ENCODE measurements at regions not wholly inside any gene's neighbourhood (a gene's known extent, or its start where the extent isn't known, plus 50 kb on each side); places are given as distances from the start of the nearest gene placed in this dataset.

GRCh38 chr15:36332896-36333295, 246.5 kb upstream of the CDIN1 start:
- FAIRE-seq (no peak), DNase-seq (ENCODE audit: low read depth) (no peak)
- Histone ChIP-seq H3K79me2 (ENCODE audit: insufficient read depth, low read length) (no peaks in the 10 kb centered on the region), H3K4me1 (ENCODE audit: insufficient read depth, low read length) (peaks cover 7% of the 10 kb centered on the region), H3K27ac (ENCODE audit: low read depth, low read length) (no peak overlapping the region), H3K36me3 (ENCODE audit: insufficient read depth, low read length) (no peaks in the 10 kb centered on the region), H4K20me1 (ENCODE audit: insufficient read depth, low read length) (no peaks in the 10 kb centered on the region), H3K4me3 (ENCODE audit: insufficient read depth, low read depth, low read length) (no peak overlapping the region), H3K27me3 (ENCODE audit: insufficient read depth, low read length) (no peaks in the 10 kb centered on the region), H3K9ac (ENCODE audit: low read length) (no peak overlapping the region), H3K9me3 (ENCODE audit: insufficient read depth, low read depth, low read length) (no peaks in the 10 kb centered on the region), H3K4me2 (ENCODE audit: low read length) (no peak overlapping the region), H2AFZ (ENCODE audit: low read depth, low read length) (no peak overlapping the region)
- no peaks in the 10 kb centered on the region for H3K36me3 Mint-ChIP-seq (ENCODE audit: low read depth, unreplicated experiment)
- no peak for TF ChIP-seq EZH2 (IDR thresholded peaks at IDR 0.05; ENCODE audit: insufficient read depth, low read length)
- no peak for TF ChIP-seq CTCF (IDR thresholded peaks at IDR 0.05; ENCODE audit: insufficient read depth, low read depth, low read length)
- no peaks in the 10 kb centered on the region for H3K9me3 Mint-ChIP-seq (ENCODE audit: unreplicated experiment)
- H3K27ac Mint-ChIP-seq (ENCODE audit: unreplicated experiment): peak overlapping the region; percentile 94
- peak overlapping the region; percentile 20 for H3K4me3 Mint-ChIP-seq (ENCODE audit: unreplicated experiment)
- no peaks in the 10 kb centered on the region for H3K27me3 Mint-ChIP-seq (ENCODE audit: low read depth, unreplicated experiment)
- peaks cover 30% of the 10 kb centered on the region for H3K4me1 Mint-ChIP-seq (ENCODE audit: low read depth, unreplicated experiment)

- Histone ChIP-seq H4K20me1 (ENCODE audit: insufficient read depth, low read length) (no peaks in the 10 kb centered on the region), H3K9me3 (ENCODE audit: insufficient read depth, low read depth, low read length) (no peaks in the 10 kb centered on the region), H3K4me1 (ENCODE audit: insufficient read depth, low read length) (peaks cover 7% of the 10 kb centered on the region), H3K9ac (ENCODE audit: low read length) (no peak overlapping the region), H3K27me3 (ENCODE audit: insufficient read depth, low read length) (no peaks in the 10 kb centered on the region), H3K4me3 (ENCODE audit: insufficient read depth, low read depth, low read length) (no peak overlapping the region), H3K79me2 (ENCODE audit: insufficient read depth, low read length) (no peaks in the 10 kb centered on the region), H2AFZ (ENCODE audit: low read depth, low read length) (peak overlapping the region; percentile 33), H3K4me2 (ENCODE audit: low read length) (peak overlapping the region; percentile 66), H3K27ac (ENCODE audit: low read depth, low read length) (no peak overlapping the region), H3K36me3 (ENCODE audit: insufficient read depth, low read length) (no peaks in the 10 kb centered on the region)
- Mint-ChIP-seq H3K9me3 (ENCODE audit: unreplicated experiment) (no peaks in the 10 kb centered on the region), H3K36me3 (ENCODE audit: low read depth, unreplicated experiment) (no peaks in the 10 kb centered on the region), H3K4me1 (ENCODE audit: low read depth, unreplicated experiment) (peaks cover 30% of the 10 kb centered on the region), H3K4me3 (ENCODE audit: unreplicated experiment) (peak overlapping the region; percentile 5), H3K27me3 (ENCODE audit: low read depth, unreplicated experiment) (no peaks in the 10 kb centered on the region), H3K27ac (ENCODE audit: unreplicated experiment) (peak overlapping the region; percentile 94)
- FAIRE-seq (no peak), DNase-seq (ENCODE audit: low read depth) (peak; percentile 86)
- no peak for TF ChIP-seq EZH2 (IDR thresholded peaks at IDR 0.05; ENCODE audit: insufficient read depth, low read length)
- no peak for TF ChIP-seq CTCF (IDR thresholded peaks at IDR 0.05; ENCODE audit: insufficient read depth, low read depth, low read length)
Observed at GRCh38 chr15:36334059-36334458, 245.4 kb upstream of the CDIN1 start.

- peak; percentile 67 for FAIRE-seq
- Histone ChIP-seq H3K4me1 (ENCODE audit: insufficient read depth, low read length) (peaks cover 7% of the 10 kb centered on the region), H4K20me1 (ENCODE audit: insufficient read depth, low read length) (no peaks in the 10 kb centered on the region), H3K9me3 (ENCODE audit: insufficient read depth, low read depth, low read length) (no peaks in the 10 kb centered on the region), H3K27me3 (ENCODE audit: insufficient read depth, low read length) (no peaks in the 10 kb centered on the region), H3K27ac (ENCODE audit: low read depth, low read length) (no peak overlapping the region), H3K79me2 (ENCODE audit: insufficient read depth, low read length) (no peaks in the 10 kb centered on the region), H3K36me3 (ENCODE audit: insufficient read depth, low read length) (no peaks in the 10 kb centered on the region), H3K4me2 (ENCODE audit: low read length) (no peak overlapping the region), H3K4me3 (ENCODE audit: insufficient read depth, low read depth, low read length) (no peak overlapping the region), H3K9ac (ENCODE audit: low read length) (no peak overlapping the region), H2AFZ (ENCODE audit: low read depth, low read length) (no peak overlapping the region)
- Mint-ChIP-seq H3K4me3 (ENCODE audit: unreplicated experiment) (no peak overlapping the region), H3K36me3 (ENCODE audit: low read depth, unreplicated experiment) (no peaks in the 10 kb centered on the region), H3K4me1 (ENCODE audit: low read depth, unreplicated experiment) (peaks cover 30% of the 10 kb centered on the region), H3K27me3 (ENCODE audit: low read depth, unreplicated experiment) (no peaks in the 10 kb centered on the region), H3K27ac (ENCODE audit: unreplicated experiment) (no peak overlapping the region), H3K9me3 (ENCODE audit: unreplicated experiment) (no peaks in the 10 kb centered on the region)
- TF ChIP-seq CTCF (IDR thresholded peaks at IDR 0.05; ENCODE audit: insufficient read depth, low read depth, low read length): no peak
- no peak for TF ChIP-seq EZH2 (IDR thresholded peaks at IDR 0.05; ENCODE audit: insufficient read depth, low read length)
- DNase-seq (ENCODE audit: low read depth): no peak
Observed at GRCh38 chr15:36335224-36335623, 244.2 kb upstream of the CDIN1 start.

Measured in astrocyte (in vitro differentiated cells and primary cell).